BJ (cell line): ENCODE measurements at regions not wholly inside any gene's neighbourhood (a gene's known extent, or its start where the extent isn't known, plus 50 kb on each side); places are given as distances from the start of the nearest gene placed in this dataset.

Source experiments
- CTCF ChIA-PET: fragments of 350-600 bp; formaldehyde crosslinking; extraction: SDS; loops from one replicate; lab custom pipeline; 2021; ENCODE audit warnings: antibody characterized with exemption, inconsistent platforms; lab: Yijun Ruan, JAX
- POLR2A ChIA-PET: fragments of 300-600 bp; sonication (Branson Sonifier 250); formaldehyde crosslinking; extraction: SDS; loops from one replicate; lab custom pipeline; 2021; ENCODE audit warnings: antibody characterized with exemption; lab: Charles Lee
- DNase-seq: peaks from one replicate; pipeline ENCODE4 v3.0.0-alpha.2; 2011; ENCODE audit warnings: low read depth
- H3K27me3 ChIP-seq: 2 replicates; pipeline ENCODE4 v1.6.0; 2011; ENCODE audit warnings: low read length; ENCODE audit not compliant: control insufficient read depth, insufficient read depth
- H3K36me3 ChIP-seq: 2 replicates; pipeline ENCODE4 v1.5.1; 2011; ENCODE audit warnings: low read length; ENCODE audit not compliant: control insufficient read depth, insufficient read depth
- H3K4me3 ChIP-seq: 2 replicates; pipeline ENCODE4 v1.5.1; 2011; ENCODE audit warnings: low read depth, mild to moderate bottlenecking, control low read depth, low read length
- CTCF ChIP-seq: IDR thresholded peaks from 2 replicates; pipeline ENCODE4 v1.5.1; 2011; ENCODE audit warnings: low read depth, mild to moderate bottlenecking, control low read depth, inconsistent platforms, low read length, moderate library complexity; ENCODE audit not compliant: insufficient read depth

- H3K36me3 ChIP-seq, result no peaks in the 10 kb centered on the region
- H3K4me3 ChIP-seq, result no peak overlapping the region
- H3K27me3 ChIP-seq, result no peaks in the 10 kb centered on the region
- no peak for DNase-seq
- no peak for TF ChIP-seq CTCF
- ChIA-PET CTCF (no interaction called here), POLR2A (no interaction called here)
Measured at GRCh38 chr4:11131491-11131890, 297.2 kb downstream of the HS3ST1 start.

GRCh38 chr4:11130195-11130970 is 298.3 kb downstream of the HS3ST1 start:
- no peak for DNase-seq
- Histone ChIP-seq H3K4me3 (no peak overlapping the region), H3K27me3 (no peaks in the 10 kb centered on the region), H3K36me3 (no peaks in the 10 kb centered on the region)
- CTCF ChIA-PET, result interaction anchor here (0.6 kb wide), 1 partner anchor 24 kb away, joined by 3 read pairs; no protein-coding TSS in a partner anchor
- POLR2A ChIA-PET, result no interaction called here
- no peak for TF ChIP-seq CTCF

- CTCF ChIA-PET, result no interaction called here
- POLR2A ChIA-PET, result no interaction called here
- DNase-seq, result no peak
- Histone ChIP-seq H3K4me3 (no peak overlapping the region), H3K36me3 (no peaks in the 10 kb centered on the region), H3K27me3 (no peaks in the 10 kb centered on the region)
- TF ChIP-seq CTCF, result no peak
Measured at GRCh38 chr4:11120435-11120834, 308.3 kb downstream of the HS3ST1 start.

- CTCF ChIA-PET, result no interaction called here
- Histone ChIP-seq H3K27me3 (no peaks in the 10 kb centered on the region), H3K4me3 (no peak overlapping the region), H3K36me3 (no peaks in the 10 kb centered on the region)
- no peak for DNase-seq
- POLR2A ChIA-PET, result no interaction called here
- TF ChIP-seq CTCF, result no peak
Measured at GRCh38 chr4:11119474-11119873, 309.2 kb downstream of the HS3ST1 start.

GRCh38 chr4:11118513-11118912 is 310.2 kb downstream of the HS3ST1 start:
- ChIA-PET CTCF (no interaction called here), POLR2A (no interaction called here)
- Histone ChIP-seq H3K4me3 (no peak overlapping the region), H3K27me3 (no peaks in the 10 kb centered on the region), H3K36me3 (no peaks in the 10 kb centered on the region)
- no peak for TF ChIP-seq CTCF
- DNase-seq, result no peak
